Aorta (tissue), 5 donors: ENCODE measurements at regions not wholly inside any gene's neighbourhood (a gene's known extent, or its start where the extent isn't known, plus 50 kb on each side); places are given as distances from the start of the nearest gene placed in this dataset.

Experiments
- ATAC-seq: fragments of 200-7000 bp; cut with Tn5 transposase; one replicate; pipeline ENCODE4 v1.9.1; 2022; ENCODE audit warnings: moderate library complexity; ENCODE audit not compliant: low FRiP score
- DNase-seq, 2 donors: peaks; one replicate each; pipeline ENCODE4 v3.0.0-alpha.2; 2020
- H3K27ac ChIP-seq, 2 donors: one replicate each; pipeline ENCODE4 v1.5.1; 2013; ENCODE audit warnings: low read length in 2 of 2, mild to moderate bottlenecking in 2 of 2, moderate library complexity in 2 of 2, control low read depth in 1 of 2, inconsistent platforms in 1 of 2, low read depth in 1 of 2
- H3K27me3 ChIP-seq, 2 donors: one replicate each; pipeline ENCODE4 v1.6.1; 2013; ENCODE audit warnings: control low read depth in 1 of 2, low read length in 1 of 2, mild to moderate bottlenecking in 1 of 2, moderate library complexity in 1 of 2; ENCODE audit not compliant: insufficient read depth in 2 of 2, control insufficient read depth in 1 of 2
- H3K36me3 ChIP-seq, 2 donors: one replicate each; pipeline ENCODE4 v1.6.1; 2013; ENCODE audit warnings: control low read depth in 1 of 2, low read length in 1 of 2, mild to moderate bottlenecking in 1 of 2; ENCODE audit not compliant: insufficient read depth in 2 of 2, control insufficient read depth in 1 of 2
- H3K4me1 ChIP-seq, 2 donors: one replicate each; pipeline ENCODE4 v1.6.1; 2013; ENCODE audit warnings: low read length in 2 of 2, control low read depth in 1 of 2, mild to moderate bottlenecking in 1 of 2, moderate library complexity in 1 of 2; ENCODE audit not compliant: insufficient read depth in 2 of 2, control insufficient read depth in 1 of 2
- H3K4me3 ChIP-seq, 2 donors: one replicate each; pipeline ENCODE4 v1.5.1; 2013; ENCODE audit warnings: low read length in 2 of 2, control low read depth in 1 of 2, mild to moderate bottlenecking in 1 of 2
- H3K9me3 ChIP-seq: one replicate; pipeline ENCODE4 v1.6.1; 2013; ENCODE audit warnings: mild to moderate bottlenecking, low read length; ENCODE audit not compliant: control insufficient read depth
- WGBS, 2 donors: extraction: QIAGEN DNeasy Blood & Tissue Kit; methylation state at CpG; one replicate each; pipeline ENCODE4 v1.1.7; 2013; 5-methylcytosine and 5-hydroxymethylcytosine counted together
- intact Hi-C, 2 donors: fragments of 100-400 bp; cut with DNase I; formaldehyde crosslinking; loops; one replicate each; pipeline versions ENCODE4 v1.14.2 to v1.15.0; 2022
- donor health status: healthy with polysubstance abuse.
- donor health status: Bipolar disorder and iron deficiency.
- donor health status: DM: no; HTN: no; CAD: no.
- donor health status: DM: no; HTN: no; CAD: no.
- donor health status: DM: yes; HTN: yes; CAD: no.

- intact Hi-C loops: no loop called here
- Histone ChIP-seq H3K36me3 (no peaks in the 10 kb centered on the region), H3K9me3 (no peaks in the 10 kb centered on the region), H3K27me3 (no peaks in the 10 kb centered on the region), H3K4me1 (no peaks in the 10 kb centered on the region), H3K27ac (no peak overlapping the region), H3K4me3 (no peak overlapping the region)
- WGBS, 2 donors: 31 to 45% methylated on average over 3 of the region's 3 CpGs
- ATAC-seq (no peak), DNase-seq (no peak)
These were observed 54.1 kb upstream of the NPSR1 start for GRCh38 chr7:34603711-34604444.
